ENCODE measurements at regions not wholly inside any gene's neighbourhood (a gene's known extent, or its start where the extent isn't known, plus 50 kb on each side); places are given as distances from the start of the nearest gene placed in this dataset.

GRCh38 chr13:72500851-72501250 is 226.6 kb downstream of the MZT1 start:
- ChIA-PET POLR2A (no interaction called here), CTCF (ENCODE audit: low intra/inter-chr PET ratio, low total read pairs) (no interaction called here)
- Histone ChIP-seq H3K9ac (ENCODE audit: insufficient read depth, low read depth, low read length) (no peak overlapping the region), H3K4me1 (ENCODE audit: insufficient read depth, low read length) (peaks cover 11% of the 10 kb centered on the region; the same call in 1 of the 2 replicates), H3K36me3 (replicated peaks in 1 of 2; ENCODE audit: control insufficient read depth in 1 of 2, insufficient read depth in 2 of 2, low read length in 2 of 2) (no peaks in the 10 kb centered on the region), H3K9me3 (ENCODE audit: low read length) (no peaks in the 10 kb centered on the region), H3K27ac (ENCODE audit: extremely low read length, insufficient read depth, low read length) (no peak overlapping the region), H3K4me2 (ENCODE audit: low read depth, low read length) (no peak overlapping the region), H3K27me3 (ENCODE audit: control insufficient read depth in 1 of 2, insufficient read depth in 2 of 2, low read length in 2 of 2) (no peaks in the 10 kb centered on the region), H2AFZ (ENCODE audit: low read length) (no peak overlapping the region), H3K79me2 (ENCODE audit: insufficient read depth, low read length) (no peaks in the 10 kb centered on the region), H4K20me1 (ENCODE audit: insufficient read depth, low read length) (no peaks in the 10 kb centered on the region), H3K4me3 (replicated peaks in 1 of 3; ENCODE audit: insufficient read depth in 1 of 3, low read depth in 2 of 3, low read length in 3 of 3) (no peak overlapping the region)
- in situ Hi-C loops (cut with HindIII; ENCODE audit: extremely low pct_ligation_motif_present, low pct_unique_long_range_greater_than_20kb) (no loop called here), intact Hi-C loops (cut with micrococcal nuclease; ENCODE audit: unreplicated experiment) (no loop called here)
- 45% methylated on average over 2 of the region's 2 CpGs for WGBS (ENCODE audit: low lambda C conversion rate)
- no peak for DNase-seq (ENCODE audit: low spot score)
- TF ChIP-seq NFE2L2 (IDR thresholded peaks at IDR 0.05; ENCODE audit: low read length) (no peak), PRMT3 (CRISPR knock-in tag; IDR thresholded peaks at IDR 0.05; ENCODE audit: borderline replicate concordance, low read depth) (no peak), KAT8 (CRISPR knock-in tag; IDR thresholded peaks at IDR 0.05) (no peak), ATAD3A (CRISPR knock-in tag; IDR thresholded peaks at IDR 0.05) (no peak), ZNF276 (CRISPR knock-in tag; IDR thresholded peaks at IDR 0.05; ENCODE audit: low read depth) (no peak), GFI1 (CRISPR knock-in tag; IDR thresholded peaks at IDR 0.05; ENCODE audit: borderline replicate concordance) (no peak), ARNT2 (CRISPR knock-in tag; IDR thresholded peaks at IDR 0.05; ENCODE audit: low read depth) (no peak), ZKSCAN5 (CRISPR knock-in tag; IDR thresholded peaks at IDR 0.05) (no peak), ZNF563 (CRISPR knock-in tag; IDR thresholded peaks at IDR 0.05) (no peak), ZNF264 (CRISPR knock-in tag; IDR thresholded peaks at IDR 0.05) (no peak), DMAP1 (CRISPR knock-in tag; IDR thresholded peaks at IDR 0.05) (no peak), GMEB2 (CRISPR knock-in tag; IDR thresholded peaks at IDR 0.05; ENCODE audit: low read depth) (no peak)
- ATAC-seq = no peak
- FAIRE-seq = no peak
- no TSS peak for BruUV-seq (replicated peaks)
